ENCODE measurements at regions not wholly inside any gene's neighbourhood (a gene's known extent, or its start where the extent isn't known, plus 50 kb on each side); places are given as distances from the start of the nearest gene placed in this dataset.

DNA sequence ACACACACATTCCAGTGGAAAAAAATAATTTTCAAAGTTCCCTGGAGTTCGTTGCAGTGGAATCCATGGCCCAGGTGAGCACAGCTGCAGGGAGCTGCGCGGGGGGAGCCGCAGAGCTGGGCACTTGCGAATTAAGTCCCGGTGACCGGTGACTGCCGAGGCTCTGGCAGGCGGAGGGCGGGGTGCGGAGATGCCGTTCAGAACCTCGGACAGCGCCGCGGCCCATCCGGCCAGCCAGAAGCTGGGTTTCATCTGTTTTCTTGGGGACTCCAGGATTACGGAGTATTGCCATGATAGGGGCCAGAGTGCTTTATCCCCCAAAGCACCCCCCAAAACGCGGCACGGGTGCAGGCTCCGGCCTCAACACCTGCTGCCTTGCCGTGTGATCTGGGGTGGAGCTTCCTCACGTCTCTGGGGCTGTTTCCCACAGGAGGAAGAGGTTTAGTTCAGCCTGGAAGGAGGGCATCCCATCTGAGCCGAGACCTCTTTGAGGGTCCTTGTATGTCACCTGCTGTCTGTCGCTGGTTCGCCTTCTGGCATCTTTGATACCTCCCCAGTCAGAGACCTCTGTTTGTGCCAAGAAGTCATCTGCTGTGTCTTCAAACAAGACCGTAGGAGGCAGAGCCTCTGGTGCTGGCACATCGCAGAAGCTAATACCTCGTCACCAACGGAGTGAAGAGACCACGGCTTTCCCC, 99.4 kb downstream of the YTHDF1 start:
- DNase-seq (ENCODE audit: low spot score): peak; percentile 8

DNA sequence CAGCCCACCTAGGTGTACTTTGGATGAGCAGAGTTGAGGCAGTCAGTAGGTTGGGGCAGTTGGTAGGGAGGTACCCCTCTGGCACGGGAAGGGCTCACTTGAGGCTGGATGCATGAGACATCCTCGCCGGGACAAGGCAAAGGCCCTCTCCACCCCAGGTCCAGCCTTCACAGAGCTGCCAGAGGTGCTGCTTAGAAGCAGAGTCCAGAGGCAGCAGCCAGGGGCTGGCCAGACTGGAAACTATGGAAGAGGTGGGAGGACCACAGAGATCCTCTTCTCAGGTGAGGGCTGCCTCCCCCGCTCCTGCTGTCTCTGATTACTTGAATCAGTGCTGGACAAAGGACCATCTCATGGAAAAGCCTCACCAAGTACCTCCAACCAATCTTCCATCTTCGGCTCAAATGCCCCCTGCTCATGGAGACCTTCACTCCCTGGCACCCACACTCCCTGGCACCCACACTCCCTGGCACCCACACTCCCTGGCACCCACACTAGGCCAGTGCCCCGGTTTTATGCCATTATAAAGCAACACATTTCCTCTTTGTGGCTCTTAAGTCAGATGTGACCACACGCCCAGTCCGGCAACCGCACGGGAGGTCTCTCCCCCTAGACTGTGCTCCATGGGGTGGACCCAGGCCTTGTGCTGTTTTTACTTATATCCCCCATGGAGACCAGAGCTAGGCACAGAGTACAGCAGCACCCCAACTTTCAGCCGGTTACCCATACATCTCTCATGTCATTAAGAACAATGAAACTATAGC, 100.1 kb downstream of the YTHDF1 start:
- no peak for DNase-seq (ENCODE audit: low spot score)

DNA sequence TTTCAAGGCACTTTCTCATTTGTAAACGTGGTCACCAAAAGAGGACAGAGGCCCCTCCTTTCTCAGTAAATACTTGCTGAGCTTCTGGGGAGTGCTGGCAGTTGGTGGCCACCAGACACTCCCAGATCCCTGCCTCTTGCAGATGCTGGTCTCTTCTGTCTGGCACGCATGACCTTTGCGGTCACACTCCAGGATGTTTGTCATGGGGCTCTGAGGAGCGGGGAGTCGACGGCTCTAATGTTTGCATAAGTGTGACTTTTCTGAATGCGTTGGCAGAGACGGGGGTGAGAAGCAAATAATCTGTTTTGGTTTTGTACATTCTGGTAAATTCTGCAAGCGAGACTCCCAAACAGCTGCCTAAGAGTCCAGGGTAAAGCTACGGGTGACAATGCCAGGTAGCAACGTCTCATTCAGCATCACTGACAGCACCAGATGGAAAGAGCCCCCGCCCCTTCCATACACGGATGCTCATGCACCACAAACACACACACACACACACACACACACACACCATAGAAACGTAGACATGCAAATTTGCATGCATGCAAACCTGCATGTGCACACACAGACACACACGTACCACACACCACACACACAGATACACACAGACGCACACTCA, 101.1 kb downstream of the YTHDF1 start:
- peak; percentile 37 for DNase-seq (ENCODE audit: low spot score)

DNA sequence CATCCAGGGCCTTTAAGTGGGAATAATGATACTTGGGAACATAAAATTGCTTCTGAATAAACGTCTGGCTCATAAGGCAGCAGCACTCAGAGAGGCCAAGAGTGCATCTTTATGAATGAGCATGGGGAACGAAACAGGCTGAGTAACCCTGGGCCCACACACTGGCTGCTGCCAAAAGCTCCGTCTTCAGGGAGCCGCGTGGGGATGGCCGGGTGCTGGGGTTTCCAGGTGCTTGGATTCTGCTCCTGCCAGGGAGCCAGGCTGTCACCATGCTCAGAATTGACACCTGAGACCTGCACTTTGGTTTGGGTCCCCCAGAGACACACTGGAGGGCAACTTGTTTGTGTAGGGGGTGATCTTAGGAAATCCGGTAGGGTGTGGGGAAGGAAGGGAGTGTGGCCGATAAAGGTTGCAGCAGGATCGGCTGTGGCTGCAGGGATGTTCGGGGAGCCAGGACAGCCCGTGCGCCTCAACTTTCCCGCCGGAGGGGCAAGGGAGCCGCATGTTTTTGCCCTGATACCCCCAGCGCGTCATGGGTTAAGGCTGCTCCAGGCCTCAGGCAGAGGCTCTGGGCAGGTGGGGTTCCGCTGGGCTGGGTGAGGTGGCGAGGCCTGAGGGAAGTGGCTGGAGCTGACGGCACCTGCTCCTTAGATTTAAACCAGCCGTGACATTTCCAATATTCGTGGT, 101.8 kb downstream of the YTHDF1 start:
- DNase-seq (ENCODE audit: low spot score): no peak

DNA sequence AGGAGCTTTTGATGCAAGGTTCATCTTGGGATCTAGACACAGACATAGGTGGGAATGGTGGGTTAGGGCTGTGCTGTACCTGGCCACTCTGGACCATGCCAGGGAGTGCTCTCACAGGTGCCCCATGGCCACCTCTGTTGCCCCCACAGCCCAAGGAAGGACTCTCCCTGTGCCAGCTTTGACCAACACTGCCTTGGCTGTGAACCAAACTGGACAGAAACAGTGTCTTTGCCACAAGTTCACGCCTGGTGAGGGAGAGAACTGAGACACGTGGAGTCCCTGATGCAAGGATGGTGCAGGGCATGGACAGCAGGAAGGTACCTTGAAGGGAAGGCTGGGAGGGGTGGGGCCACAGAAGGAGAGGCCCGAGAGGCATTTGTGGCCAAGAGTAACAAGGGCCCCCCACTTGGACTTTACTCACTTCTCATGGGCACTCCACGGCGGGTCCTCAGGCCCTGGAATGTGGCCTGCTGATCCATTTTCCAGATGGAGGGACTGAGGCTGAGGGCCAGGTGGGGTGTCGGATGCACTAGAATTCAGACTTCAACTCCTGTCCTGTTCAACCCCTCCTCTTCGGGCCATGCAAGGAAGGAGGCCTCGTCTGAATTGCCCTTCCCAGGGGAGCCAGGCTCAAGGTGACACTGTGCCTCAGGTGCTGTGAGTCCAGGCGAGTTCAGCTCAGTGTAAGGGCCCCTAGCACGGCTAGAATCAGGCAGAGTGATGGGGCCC, 103.3 kb downstream of the YTHDF1 start:
- DNase-seq (ENCODE audit: low spot score): no peak

DNA sequence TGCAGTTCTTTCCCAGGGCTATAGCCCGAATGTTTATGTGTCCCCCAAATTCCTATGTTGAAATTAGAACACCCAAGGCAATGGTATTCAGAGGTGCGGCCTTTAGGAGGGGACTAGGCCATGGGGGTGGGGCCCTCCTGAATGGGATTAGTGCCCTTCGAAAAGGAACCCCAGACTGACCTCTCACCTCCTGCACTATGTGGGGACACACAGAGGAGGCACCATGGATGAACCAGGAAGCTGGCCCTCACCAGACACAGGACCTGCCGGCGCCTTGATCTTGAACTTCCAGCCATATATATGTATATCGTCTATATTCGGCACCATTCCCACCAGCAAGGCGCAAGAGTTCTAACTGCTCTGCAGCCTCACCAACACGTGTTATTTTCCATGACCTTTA, 101.5 kb upstream of the BHLHE23 start:
- no peak for DNase-seq (ENCODE audit: low spot score)

DNA sequence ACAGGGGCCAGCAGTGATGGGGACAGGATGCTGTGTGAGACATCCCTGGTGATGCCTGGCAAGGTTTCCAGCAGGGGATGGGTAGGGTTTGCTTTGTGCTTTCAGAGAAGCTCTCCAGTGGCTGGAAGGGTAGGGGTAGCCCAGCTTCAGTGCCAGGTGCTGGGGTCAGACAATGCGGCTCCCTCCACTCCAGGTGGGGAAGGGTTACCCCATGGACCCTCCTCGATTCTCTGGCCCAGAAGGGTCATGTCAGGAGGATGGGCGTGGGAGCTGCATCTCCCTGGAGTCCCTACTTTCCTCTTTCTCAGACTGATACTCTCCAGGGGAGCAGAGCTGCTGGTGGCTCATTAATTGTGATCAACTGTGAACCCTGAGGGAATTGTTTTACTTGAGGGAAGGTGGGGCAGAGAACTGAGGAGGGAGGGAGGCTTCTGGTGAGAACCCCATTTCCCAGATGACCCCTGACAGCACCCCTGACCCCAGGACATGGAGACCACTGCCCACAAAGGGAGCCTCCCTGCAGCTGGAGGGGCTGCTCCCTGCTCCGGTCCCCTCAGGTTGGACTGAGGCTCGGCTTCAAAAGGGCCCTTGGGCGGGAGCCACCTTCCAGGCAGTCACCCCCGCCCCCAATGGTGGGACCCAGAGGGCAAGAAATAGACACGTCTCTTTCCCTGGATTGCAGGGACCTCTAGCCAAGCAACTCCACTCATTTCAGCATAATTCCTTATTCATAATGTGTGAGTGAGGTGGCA, 100.9 kb upstream of the BHLHE23 start:
- DNase-seq (ENCODE audit: low spot score): no peak

DNA sequence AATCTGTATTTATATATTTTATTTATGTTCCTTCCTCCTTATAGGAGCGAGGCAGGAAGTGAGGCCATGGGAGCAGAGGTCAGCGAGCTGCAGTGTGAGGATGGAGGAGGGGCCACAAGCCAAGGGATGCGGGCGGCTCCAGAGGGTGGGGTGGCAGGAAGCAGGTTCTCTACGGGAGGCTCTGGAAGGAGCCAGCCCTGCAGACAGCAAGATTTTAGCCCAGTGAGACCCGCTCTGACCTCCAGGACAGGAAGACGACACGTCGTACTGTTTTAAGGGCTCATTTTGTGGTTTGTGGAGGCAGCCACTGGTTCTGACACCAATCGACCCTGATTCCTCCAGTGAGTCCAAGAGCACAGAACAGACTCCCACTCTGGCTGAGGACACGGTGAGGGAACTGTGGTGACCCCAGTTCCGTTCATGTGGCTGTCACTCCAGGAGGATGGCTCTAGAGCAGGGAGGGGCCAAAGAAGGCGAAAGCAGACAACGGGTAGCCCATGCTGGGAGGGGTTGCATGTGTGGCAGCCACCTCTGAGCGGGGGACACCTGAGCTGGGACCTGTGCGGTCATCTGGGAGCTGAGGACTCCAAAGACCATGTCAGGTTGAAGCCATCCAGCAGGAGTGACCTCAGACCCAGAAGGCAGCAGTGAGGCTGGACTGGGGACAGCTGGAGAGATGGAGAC, 100.1 kb upstream of the BHLHE23 start:
- DNase-seq (ENCODE audit: low spot score): no peak

DNA sequence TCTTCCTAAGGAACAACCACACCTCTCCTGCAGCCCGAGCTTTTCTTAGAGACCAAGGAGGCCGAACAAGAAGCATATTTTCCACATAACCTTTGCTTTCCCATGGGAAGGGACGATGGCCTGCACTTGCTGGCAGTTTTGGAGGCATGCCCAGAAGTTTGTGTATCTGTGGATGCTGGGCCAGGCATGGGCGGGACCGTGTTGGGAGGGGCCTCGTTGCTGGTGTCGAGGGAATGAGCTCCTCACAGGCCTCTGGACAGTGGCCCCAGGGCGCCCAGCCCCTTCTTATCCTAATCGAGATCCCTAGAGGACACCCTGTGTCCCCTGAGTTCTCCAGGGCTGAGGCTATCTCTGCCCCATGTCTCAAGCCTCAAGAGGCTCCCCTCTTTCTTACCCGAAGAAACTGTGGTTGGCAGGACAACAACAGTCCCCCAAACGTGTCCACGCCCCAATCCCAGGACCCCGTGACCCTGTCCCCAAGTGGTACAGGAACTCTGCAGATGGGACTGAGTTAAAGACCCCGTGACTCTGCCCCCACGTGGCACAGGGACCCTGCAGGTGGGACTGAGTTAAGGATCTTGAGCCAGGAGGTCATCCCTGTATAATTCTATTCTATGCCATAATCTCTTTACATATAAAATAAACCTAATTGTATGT, 99.5 kb upstream of the BHLHE23 start:
- peak; percentile 16 for DNase-seq (ENCODE audit: low spot score)

DNA sequence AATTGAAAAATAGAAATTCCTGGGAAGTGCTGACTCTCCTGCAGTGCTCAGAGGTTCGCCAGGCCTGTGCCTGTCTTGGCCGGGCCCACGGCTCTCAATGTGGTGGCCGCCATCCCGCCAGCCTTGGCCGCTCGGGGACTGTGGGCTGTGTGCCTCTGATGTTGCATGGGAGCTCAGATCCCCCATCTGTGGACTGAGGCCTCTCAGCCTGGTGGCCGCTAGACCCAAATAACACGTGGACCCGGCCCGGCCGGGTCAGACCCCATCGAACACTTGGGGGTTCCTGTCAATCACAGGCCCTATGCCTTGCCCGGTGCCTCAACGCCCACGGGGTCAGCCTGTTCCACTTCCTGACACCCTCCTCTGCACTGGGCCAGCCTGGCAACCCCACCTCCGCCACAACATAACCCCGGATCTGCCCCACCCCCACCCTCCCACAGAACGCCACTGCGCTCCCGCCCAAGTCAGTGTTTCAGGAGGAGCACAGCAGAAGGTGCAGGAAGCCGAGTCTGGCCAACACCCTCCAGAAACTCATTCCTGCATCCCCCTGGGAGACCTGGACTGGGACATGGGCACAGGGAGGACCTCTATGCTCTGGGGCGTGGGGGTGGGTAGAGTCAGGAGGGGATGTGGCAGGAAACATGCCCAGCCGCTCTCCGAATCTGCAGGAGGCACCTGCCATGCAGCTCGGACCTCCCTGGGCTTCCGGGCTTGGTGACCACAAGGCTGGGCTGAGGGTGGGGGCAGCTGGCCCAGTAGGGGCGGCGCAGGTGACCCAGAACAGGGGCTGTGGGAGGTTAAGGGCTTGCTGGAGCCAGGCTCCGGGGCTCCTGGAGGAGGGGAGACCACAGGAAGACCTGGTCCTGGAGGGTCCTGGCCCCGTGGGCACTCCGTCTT, 98.7 kb upstream of the BHLHE23 start:
- no peak for DNase-seq (ENCODE audit: low spot score)

DNA sequence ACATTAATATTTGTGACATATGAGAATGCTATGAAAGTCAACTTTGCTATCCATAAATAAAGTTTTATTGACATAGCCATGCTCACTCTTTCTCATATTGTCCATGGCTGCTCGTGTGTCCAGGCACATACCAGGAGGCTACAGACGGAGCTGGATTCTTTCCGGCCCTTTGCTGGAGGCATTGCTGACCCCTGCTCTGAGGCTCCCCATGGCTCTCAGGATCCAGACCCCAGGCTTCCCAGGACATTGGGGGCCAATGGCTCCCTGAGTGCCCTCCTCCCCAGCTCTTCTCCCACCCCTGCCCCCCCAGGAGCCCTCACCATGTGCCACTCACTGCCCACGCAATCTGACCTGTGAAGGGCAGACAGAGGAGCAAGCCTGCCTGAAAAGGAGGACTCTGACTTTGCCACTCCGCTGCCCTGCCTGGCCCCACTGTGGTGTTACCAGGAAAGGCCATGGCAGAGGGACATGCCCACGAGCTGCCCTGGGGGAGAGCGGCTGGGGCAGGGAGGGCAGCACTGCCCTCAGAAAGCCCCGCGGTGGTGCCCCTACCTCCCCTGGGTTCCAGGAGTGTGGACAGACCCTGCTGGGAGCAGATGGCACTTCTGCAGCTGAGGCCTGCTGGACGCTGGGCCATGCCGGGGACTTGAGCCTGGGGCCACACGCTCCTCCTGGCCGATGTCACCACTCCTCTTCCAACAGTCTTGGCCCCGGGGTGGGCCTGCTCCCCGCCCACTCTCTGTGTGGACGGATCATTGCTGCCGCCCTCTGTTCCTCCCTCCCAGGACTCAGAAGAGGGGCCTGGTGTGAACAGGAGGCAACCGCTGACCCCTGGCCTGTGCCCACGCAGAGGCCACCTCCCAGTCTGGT, 97.8 kb upstream of the BHLHE23 start:
- DNase-seq (ENCODE audit: low spot score): no peak

DNA sequence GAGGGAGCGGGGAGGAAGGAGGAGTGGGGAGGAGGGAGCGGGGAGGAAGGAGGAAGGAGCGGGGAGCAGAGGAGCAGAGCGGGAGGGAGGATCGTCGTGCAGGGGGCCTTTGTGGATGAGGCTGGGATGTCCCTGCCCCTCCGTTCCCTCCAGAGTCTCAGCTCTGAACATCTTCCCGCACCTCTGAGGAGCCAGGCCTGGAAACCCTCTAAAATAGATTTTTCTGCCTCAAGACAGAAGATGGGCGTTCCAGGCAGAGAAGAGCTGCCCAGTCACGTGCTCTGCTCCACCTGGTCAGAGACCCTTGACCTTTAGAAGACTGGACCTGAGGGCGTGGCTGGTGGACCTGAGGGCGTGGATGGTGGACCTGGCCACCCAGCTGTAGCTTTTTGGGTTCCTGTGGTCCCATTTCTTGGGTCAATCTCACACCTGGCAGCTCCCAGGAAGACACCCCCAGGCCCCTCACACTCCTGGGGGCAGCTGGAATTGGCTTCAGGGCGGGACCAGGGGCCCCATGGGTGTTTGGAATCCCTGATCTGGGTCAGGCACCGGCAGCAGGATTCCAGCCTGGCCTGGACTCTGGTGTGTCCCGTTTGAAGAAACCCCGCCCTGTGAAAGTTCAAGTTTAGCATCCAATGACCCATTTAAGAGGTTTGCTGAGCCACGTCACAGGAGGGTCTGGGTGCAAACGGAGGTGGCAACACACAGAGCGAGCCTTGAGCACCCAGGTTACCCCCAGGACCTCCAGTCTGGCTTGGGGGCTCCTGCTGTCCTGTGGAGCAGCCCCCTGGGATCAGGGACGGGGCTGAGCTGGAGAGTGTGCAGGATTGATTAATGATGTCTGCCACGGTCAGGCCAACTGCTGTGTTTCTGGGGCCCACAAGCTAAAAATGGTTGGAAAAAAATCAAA, 96.9 kb upstream of the BHLHE23 start:
- no peak for DNase-seq (ENCODE audit: low spot score)

DNA sequence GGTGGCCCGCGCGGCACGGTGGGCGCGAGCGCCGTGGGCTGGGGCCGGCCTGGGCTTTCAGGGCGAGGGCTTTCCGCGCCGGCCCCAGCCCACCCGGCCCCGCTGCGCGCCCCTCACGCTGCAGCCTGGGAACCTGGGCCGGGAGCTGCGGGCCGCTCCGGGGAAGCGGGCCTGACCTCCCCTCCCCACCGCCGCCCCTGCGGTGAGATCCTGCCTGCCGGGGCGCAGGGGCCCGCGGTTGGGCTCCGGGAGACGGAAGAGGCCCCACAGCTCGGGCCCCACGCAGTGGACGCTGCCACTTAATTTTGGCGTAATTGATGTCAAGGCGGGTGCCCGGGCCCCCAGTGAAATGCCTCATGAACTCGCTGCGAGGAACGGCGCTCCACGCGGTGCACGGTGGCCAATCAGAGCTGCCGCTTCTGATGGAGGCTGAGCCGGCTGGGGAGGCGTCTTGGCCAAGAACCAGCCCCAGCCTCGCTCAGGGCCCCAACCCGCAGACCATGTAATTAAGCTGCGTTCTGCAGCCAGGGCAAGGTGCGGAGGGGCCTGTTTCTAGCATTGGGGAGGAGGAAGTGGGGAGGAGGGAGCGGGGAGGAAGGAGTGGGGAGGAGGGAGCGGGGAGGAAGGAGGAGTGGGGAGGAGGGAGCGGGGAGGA, 96.1 kb upstream of the BHLHE23 start:
- no peak for DNase-seq (ENCODE audit: low spot score)

DNA sequence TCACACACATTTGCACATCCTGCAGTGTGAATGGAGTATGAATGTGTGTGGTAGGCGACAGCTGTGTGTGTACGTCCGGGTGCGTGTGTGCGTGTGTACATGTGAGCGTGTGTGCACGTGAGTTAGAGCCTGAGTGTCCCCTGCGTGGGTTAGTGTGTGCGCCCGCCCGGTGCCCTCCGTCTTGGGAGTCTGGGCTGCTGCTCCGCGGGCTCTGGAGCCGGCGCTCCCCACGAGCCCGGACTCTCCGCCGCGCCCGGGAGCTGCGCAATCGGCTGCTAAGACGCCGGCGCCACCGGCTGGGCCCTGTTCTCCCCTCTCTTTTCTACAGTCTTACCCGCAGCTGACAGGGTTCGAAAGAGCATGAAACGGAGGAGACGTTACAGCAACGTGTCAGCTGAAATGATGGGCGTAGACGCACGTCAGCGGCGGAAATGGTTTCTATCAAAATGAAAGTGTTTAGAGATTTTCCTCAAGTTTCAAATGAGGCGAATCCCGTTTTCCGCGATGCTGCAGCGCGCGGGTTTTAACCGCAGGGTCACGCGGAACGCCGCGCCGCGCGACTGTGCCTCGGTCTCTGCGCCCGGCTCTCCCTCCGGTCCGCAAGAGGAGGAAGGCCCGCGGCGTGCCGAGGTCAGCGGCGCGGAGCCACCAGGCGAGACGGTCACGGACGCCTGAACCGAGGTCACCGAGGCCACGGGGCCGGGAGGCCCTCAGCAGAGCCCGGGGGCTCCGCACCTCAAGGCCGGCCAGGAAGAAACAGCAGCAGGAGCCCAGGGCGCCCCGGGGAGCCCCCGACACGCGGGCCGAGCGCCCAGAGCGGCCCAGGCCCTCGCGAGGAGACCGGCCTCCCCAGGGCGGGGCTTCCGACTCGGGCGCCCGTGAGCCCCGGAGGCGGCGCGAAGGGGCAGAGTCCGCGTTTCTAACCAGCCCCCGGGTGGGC, 95.3 kb upstream of the BHLHE23 start:
- DNase-seq (ENCODE audit: low spot score): no peak
